ENCODE measurements at regions not wholly inside any gene's neighbourhood (a gene's known extent, or its start where the extent isn't known, plus 50 kb on each side); places are given as distances from the start of the nearest gene placed in this dataset.

- TF ChIP-seq SUZ12 (IDR thresholded peaks at IDR 0.05) (no peak), FOXA1 (IDR thresholded peaks at IDR 0.05) (no peak), SP1 (IDR thresholded peaks at IDR 0.05) (no peak), FOXM1 (IDR thresholded peaks at IDR 0.05; ENCODE audit: borderline replicate concordance) (no peak), NFRKB (IDR thresholded peaks at IDR 0.05) (no peak), L3MBTL2 (conservative IDR thresholded peaks at IDR 0.05) (no peak), PKNOX1 (IDR thresholded peaks at IDR 0.05) (no peak), TARDBP (IDR thresholded peaks at IDR 0.05) (no peak)
These were observed 205.0 kb downstream of the CWF19L2 start for GRCh38 chr11:107252429-107253161.

All from HEK293T (cell line).